DMS153 (cell line): ENCODE measurements at regions not wholly inside any gene's neighbourhood (a gene's known extent, or its start where the extent isn't known, plus 50 kb on each side); places are given as distances from the start of the nearest gene placed in this dataset.
"Not testable (repeated sequence)": the region's sequence is repeated elsewhere in the genome, so short reads cannot be mapped to it uniquely, and the experiment has no call there.

Experiments used
- DNase-seq: peaks from one replicate; lab custom pipeline; 2025; lab: John Stamatoyannopoulos, UW

- no peak for DNase-seq
Observed at GRCh38 chr3:140752499-140752898, 74.6 kb downstream of the TRIM42 start.

GRCh38 chr3:140753865-140754754, 76.2 kb downstream of the TRIM42 start:
- DNase-seq = peak; percentile 56

GRCh38 chr3:140754936-140755335, 77.1 kb downstream of the TRIM42 start:
- DNase-seq = no peak

DNA sequence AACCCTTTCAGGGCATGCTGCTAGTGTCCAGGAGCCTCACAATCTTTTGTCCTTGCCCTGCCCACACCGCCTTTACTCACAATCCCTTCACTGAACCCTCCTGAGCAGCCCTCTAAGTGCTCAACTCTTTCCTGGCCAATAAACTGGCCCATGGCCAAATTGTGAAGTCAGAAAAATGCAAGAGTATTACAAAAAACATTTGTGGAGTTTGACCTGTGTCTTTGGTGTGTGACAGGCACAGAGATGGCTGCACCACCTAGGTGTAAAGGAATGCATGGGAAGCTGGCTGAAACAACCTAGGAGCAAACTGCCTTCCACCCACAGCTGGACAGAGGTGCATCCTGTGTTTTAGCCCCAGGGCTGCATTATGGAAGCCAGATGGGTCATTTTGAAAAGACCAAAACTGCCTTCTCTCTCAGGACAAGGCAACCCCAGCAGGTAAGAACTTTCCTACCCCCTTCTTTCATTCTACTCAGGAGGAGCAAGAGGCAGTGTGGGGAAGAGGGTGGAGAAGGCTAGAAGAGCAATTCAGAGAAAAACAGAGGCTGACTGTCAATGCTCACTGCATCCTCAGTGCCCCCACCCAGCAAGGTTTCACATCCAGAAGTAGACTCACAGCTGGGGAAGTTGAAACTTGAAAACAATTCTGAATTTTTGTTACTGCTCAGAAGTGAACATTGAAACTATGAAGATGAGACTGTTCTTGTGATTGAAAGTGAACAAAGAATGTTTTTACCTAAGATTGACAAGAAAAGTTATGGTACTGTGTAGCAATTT, 78.6 kb downstream of the TRIM42 start:
- no peak for DNase-seq

DNA sequence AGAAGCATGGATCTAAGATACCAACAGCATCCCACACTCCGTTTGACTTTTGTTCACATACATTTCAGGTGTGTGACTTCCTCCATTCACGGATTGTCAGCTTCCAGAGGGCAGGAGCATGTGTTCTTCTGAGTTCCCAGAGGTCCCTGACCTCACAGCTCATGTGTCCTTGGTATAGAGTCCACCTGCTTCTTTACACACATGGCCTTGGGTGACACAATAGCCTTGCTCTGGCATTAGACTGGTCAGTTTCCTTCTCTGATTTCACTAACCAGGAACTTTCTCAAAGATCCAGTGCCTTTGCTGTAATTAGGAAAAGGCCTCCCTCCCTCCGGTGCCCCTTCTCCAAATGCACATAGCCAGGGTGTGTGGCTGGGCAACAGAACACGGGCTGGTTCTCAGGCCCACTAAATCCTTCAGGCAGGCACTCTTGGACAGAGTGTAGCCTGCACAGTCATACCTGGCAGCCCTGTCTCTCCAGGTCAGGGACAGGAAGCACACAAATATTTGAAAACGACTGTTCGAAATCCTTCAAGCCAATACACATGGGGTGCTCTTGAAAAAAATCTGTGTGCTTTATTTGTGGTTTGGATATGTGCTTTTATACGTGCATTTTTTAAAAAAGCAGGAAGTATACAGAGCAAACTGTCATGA, 81.1 kb downstream of the TRIM42 start:
- no peak for DNase-seq

- no peak for DNase-seq
Observed at GRCh38 chr3:140760324-140761075, 82.6 kb downstream of the TRIM42 start.

DNA sequence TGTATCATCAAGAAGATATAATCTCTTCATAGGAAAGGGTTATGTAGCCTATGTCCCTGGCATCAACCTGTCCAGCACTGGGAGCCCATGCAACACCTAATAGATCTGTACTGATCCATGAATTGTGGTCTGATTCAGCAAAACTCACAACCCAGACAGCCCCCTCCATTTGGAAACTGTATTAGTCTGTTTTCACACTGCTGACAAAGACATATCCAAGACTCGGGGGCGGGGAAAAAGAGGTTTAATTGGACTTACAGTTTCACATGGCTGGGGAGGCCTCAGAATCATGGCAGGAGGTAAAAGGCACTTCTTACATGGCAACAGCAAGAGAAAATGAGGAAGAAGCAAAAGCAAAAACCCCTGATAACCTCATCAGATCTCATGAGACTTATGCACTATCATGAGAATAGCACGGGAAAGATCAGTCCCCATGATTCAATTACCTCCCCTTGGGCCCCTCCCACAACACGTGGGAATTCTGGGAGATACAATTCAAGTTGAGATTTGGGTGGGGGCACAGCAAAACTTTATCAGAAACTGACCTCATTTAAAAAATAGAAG, 83.3 kb downstream of the TRIM42 start:
- DNase-seq = no peak

DNA sequence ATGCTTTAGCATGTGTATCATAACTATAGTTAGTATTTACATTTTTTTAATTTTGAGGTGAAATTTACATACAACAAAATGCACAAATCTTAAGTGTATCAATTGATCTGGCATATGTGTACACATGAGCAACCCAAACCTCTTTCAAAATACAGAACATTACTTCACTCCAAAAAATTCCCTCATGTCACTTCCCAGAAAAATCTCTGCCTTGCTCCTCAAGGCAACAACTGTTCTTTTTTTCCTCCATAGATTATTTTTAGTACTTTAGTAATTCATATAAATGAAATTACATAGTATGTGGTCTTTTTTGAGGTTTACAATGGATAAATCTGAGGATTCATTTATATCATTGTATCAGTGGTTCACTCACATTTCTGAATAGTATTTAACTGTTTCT, 84.9 kb downstream of the TRIM42 start:
- DNase-seq = no peak

GRCh38 chr3:140763532-140763931, 85.7 kb downstream of the TRIM42 start:
- no peak for DNase-seq

- DNase-seq = no peak
Observed at GRCh38 chr3:140765246-140765645, 87.4 kb downstream of the TRIM42 start.

DNA sequence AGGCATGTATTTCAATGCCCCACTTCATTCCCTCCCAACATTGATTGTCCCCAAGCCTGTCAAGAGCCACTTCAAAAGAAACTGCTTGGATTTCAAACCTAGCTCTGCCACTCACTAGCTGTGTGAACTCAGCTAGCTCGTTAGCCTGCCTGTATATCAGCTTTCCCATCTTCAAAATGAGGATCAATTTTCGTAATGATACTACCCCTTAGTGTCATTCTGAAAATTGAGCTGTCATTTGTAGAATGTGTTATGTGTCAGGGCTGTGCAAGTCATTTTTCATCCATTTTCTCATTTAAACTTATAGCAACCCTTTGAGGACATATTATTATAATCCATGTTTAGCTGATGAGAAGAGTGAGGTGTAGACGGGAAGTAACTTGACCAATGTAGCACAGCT, 88.6 kb downstream of the TRIM42 start:
- no peak for DNase-seq

- no peak for DNase-seq
Observed at GRCh38 chr3:140767566-140767965, 89.7 kb downstream of the TRIM42 start.

DNA sequence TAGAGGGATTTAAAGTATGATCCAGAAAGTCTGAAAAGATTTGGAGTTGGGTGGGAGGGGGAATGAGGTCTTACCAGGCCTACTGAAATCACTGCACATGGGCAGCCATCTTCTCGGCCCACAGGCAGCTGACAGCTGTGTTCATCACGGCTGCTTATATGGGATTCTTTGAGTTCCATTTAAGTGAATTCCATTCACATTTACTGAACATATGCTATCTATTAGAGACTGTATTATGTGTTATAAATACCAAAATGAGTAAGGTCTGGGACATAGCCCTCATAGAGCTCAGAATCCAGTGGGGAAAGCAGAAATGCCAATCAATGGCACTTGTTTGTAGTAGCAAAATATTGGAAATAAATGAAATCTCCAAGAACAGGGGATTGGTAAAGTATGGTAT, 91.1 kb downstream of the TRIM42 start:
- no peak for DNase-seq

DNA sequence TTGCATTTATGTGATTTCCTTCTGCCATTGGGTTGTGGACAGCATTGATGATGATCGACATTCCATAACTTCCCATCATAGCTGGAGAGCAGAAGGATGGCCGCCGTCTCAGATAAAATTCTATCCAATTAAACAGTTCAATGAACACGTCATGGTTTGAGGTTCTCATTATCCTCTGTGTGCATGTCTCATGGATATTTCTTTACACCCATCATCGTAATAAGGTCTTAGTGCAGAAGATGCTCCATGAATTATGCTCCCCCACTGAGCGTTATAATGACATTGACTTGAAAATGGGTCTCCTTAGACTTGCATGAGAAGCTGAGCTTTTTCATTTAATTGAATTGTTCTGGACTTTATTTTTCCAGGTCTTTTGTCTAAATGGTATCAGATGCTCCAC, 92.1 kb downstream of the TRIM42 start:
- no peak for DNase-seq

DNA sequence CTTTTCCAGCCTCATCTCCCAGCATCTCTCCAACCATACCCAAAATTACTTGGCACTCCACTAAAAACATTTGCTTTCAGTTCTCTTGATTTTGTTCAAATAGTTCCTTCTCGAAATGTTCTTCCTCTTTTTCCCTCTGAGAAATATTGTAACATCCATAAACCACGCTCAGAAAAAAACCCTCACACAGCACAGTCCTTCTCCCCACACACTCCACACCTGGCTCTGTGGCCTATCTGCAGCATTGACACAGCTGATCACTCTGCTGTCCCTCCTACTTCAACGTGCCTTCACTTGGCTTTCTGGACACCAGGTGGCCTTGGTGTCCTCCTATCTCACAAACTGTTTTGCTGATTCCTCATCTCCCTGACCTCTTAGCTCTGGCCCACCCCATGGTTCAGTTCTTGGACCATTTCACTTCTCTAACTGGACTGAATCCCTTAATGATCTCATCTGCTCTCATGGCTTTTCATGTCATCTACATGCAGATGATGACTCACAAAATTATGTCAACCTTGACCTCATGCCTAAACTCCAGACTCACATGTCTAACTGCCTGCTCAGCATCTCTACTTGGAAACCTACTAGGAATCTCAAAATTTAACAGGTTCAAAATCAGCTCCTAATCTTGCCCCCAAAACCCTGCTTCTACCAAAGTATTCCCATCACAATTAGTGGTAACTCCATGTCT, 93.3 kb downstream of the TRIM42 start:
- DNase-seq = no peak

DNA sequence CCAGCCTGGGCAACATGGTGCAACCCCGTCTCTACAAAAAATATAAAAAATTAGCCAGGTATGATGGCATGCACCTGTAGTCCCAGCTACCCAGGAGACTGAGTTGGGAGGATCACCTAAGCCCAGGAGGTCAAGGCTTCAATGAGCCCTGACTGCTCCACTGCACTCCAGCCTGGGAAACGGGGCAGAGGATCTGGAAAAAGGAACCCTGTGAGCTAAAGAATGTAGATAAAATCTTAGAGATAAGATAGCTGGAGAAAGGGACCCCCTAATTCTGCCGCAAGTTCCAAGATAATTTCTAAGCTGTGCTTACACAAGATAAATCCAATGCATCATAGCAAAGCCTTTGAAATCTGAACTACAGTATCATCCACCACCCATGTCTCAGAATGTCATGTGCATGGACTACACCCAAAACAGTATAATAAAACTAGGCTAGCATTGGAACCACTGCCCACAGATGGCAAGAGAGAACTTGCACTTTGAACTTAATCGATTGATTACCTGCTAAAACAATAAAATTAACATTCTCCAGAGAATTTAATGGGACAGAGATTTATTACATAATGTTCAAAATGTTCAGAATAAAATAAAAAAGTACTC, 99.9 kb downstream of the TRIM42 start:
- no peak for DNase-seq

- no peak for DNase-seq
Observed at GRCh38 chr3:140791368-140791767, 113.5 kb downstream of the TRIM42 start.

- DNase-seq = no peak
Observed at GRCh38 chr3:140794507-140794906, 116.6 kb downstream of the TRIM42 start.

- not testable (repeated sequence) for DNase-seq
Observed at GRCh38 chr3:140802898-140803297, 125.0 kb downstream of the TRIM42 start.

- DNase-seq = no peak
Observed at GRCh38 chr3:140809316-140809715, 131.5 kb downstream of the TRIM42 start.
